Colon (tissue), 2 donors: ENCODE measurements at regions not wholly inside any gene's neighbourhood (a gene's known extent, or its start where the extent isn't known, plus 50 kb on each side); places are given as distances from the start of the nearest gene placed in this dataset.
"Not testable (repeated sequence)": the region's sequence is repeated elsewhere in the genome, so short reads cannot be mapped to it uniquely, and the experiment has no call there.

Experiments used
- FAIRE-seq: peaks from 2 replicates; lab custom pipeline; 2012; peaks lifted over from hg19 to GRCh38; lab: Jason Lieb, UNC
- donor health status: control.
- donor health status: control.

DNA sequence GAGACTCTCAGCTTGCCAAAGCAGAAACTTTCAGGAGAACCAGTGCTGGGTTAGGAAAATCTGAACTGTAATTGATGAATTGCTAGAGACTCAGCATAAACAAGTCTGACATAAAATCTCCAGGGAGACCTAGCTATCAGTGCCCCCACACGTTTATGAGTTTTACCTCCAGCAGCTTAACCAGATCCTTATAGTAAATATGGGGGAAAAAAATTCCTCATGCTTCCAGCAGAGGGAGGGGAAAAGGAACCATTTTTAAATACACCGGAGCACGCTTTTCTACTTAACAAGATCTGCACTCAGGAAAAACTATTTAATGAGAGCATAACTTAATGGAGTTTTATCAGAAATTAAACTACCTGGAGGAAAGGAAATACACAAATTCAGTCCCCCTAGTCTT is 1040.7 kb upstream of the INTU start:
- no peak for FAIRE-seq

DNA sequence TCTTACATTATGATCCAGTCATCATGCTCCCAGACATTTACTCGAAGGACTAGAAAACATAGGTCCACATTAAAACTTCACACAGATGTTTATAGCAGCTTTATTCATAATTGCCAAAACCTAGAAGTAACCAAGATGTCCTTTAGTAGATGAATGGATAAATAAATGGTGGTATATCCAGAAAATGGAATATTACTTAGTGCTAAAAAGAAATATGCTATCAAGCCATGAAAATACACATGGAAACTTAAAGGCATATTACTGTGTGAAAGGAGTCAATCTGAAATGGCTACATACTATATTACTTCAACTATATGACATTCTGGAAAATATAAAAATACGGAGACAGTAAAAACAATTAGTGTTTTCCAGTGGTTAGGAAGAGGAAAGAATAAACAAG is 1039.1 kb upstream of the INTU start:
- no peak for FAIRE-seq

DNA sequence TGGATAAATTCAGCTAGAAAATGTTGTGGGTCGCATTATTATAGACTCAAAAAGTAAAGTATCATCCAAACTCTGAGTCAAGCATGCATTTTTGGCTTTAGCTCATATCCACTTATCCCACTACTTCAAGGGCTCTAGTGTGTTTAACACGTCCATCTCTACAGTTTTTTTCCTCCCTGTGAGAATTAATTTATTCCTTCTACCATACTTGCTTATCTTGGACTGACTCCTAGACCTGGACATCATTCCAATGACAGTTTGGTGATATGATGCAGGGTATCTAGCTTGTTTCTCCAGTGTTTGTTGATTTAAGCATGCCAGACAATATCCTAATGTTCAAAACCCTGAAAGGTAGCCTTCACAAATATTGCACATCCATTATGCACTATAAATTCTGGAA is 1037.1 kb upstream of the INTU start:
- FAIRE-seq, result no peak

DNA sequence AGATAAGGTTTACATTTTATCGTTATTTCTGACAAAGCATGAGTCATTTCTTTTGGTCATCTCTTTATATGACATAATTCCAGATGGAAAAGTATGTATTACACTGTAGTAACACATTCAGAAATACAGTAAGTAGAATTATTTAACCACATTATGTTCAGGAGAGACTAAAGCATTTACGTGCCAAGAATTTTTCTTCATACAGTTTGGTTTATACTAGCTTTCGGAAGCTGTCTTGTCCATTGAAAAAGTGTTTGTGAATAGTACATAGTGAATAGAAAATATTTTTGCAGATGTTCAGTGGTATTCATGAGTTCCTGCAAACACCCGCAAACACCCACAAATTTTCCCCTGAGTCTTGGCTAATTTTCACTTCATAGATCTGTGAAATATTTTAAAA is 1033.0 kb upstream of the INTU start:
- no peak for FAIRE-seq

DNA sequence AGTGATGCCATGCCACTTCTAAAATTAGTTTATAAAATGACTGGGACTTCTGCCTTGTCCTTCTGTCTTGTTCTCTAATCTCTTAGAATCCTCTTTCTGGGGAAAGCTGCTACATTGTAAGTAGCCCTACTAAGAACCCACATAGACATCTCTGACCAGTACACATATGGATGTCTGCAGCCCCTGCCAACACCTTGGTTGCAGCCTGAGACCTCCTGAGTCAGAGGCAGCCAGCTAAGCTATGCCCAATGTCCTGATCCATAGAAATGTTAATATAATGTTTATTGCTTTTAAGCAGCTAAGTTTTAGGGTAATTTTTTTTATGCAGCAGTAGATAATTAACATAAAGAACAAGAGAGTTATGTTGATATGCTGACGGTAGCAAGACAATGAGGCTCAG is 1029.5 kb upstream of the INTU start:
- no peak for FAIRE-seq

DNA sequence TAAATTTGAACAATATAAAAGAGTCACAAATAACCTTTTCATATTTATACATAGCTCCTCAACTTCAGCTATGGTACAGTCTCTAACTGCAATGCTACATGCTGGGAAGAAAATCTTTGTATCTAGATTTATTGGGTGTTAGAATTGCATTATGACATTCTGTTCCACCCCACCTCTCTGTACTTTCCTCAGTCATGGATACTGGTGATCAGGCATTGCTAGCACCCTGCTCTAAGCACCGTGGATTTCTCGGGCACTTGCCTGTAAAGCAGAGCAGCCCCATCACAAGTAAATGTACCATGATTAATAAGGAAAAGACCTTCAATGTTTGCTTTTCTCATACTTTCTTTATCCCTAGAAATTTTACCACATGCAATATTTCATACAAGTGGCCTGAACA is 1028.9 kb upstream of the INTU start:
- no peak for FAIRE-seq

DNA sequence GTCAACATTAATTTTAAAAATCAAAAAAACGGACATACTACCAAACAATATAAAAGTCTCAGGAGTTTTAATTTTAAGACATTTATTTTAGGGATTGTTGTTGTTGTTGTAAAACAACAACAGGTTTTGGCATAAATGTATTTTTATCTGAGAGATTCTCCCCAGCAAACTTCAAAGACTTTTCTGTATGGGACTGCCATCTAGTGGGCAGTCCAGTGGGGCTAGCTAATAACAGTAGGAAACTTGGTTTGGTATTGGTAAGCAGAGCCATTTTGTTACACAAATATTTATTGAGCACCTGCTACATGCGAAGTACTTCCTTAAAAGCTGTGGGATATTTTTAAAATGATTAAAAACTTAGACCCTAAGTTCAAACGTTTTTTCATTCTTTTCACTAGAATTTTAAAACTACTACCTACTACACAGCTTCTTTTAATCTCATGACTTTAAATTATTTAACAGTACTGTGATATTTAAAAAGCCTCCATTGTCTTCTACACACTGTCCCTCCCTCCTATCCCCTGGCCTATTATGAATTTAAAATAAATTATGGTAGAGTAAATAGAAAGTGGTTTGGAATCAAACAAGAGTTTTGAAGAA is 1028.4 kb upstream of the INTU start:
- FAIRE-seq, result no peak

DNA sequence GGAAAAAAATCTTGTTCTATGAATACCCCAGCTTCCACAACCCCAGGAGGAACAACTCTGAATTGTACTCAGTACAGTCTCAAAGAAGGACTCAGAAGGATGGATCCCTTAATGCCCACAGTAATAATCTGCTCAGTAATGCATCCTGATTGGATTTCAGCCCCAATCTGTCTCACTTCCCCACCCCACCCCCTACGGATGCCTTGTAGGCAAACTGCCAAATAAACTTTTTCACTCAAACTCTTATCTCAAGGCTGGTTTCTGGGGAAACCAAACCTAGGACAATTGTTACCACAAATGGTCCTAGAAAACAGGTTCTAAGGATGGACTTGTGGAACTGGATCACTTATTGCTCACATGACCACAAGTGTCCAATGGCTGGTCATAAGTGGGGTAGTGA is 1021.8 kb upstream of the INTU start:
- FAIRE-seq, result no peak

DNA sequence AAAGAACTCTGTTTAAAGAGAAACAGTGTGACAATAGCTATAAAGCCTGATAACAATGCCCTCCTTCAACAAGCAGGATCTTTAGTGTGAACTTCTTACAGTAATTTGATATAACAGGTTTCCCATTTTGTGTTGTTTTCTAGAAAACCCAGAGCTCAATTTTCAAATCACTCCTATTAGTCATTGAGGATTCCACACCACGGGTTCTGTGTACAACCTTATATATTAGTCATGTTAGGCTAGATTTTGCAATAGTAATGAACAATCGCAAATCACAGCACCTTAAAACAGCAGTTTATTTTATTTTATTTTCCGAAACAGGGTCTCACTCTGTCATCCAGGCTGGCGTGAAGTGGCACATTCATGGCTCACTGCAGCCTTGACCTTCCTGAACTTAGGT is 1020.9 kb upstream of the INTU start:
- no peak for FAIRE-seq

DNA sequence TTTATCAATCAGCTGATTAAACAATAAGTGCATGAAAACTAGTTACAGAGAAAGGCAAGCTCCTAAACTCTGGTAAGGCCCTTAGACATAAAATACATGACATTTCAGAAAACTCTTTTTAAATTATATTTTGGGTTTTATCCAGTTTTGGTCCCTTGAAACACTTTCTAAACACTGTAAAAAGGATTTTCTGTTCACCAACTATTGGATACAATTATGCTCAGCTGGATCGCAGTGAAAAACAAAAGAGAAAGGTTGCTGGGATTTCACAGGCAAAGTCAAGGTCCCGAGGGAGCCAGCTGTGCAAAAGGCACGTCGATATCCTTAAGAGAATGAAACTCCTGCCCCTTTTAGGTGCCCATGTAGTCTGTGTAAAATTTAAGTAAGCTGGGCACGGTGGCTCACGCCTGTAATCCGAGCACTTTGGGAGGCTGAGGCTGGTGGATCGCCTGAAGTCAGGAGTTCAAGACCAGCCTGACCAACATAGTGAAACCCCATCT is 1018.4 kb upstream of the INTU start:
- FAIRE-seq, result no peak

DNA sequence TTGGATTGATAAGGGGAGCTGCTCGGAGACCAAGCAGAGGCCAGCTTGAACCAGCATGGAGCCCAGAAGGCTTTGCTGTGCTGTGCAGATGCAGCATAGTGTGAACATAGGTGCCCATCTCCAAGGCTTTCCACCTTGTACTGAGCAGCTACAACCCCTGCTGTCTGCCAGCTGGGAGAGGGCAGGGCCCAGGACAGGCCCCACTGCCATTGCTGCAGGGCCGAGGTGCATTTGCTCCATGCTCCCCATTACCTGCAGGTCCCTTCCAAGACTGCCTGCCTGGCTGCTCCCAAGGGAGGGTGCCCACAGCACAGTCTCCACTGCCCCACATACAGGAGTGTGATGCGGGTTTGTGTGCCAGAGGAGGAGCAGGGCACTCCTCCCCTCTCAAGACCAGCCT is 1016.0 kb upstream of the INTU start:
- no peak for FAIRE-seq

DNA sequence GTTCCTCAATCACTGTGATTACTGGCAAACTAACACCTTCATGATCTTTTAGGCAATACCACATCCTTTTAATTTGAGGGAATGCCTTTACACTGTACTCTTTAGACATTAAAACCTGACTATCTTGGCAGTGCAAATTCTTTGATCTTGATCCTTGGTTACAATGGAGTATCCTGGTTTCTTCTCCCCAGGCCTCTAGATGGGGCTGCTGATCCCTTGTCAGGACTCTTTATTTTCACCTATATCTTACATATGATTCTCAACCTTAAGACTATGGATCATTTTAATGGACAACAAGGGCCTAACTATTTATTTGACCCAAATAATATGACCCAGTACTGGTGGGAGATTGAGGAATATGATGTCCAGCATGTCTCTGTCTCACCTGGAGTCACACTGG is 1005.5 kb upstream of the INTU start:
- FAIRE-seq, result no peak

DNA sequence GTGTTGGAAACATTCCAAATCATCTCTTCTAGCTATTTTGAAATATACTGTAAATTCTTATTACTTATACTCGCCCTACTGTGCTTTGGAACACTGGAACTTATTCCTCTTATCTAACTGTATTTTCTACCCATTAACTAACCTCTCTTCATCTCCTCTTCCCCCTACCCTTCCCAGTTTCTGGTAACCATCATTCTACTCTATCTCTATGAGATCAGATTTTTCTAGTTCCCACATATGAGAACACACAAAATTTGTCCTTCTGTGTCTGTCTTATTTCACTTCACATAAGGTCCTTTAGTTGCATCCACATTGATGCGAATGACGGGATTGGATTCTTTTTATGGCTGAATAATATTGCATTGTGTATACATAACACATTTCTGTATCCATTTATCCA is 1003.8 kb upstream of the INTU start:
- FAIRE-seq, result no peak

DNA sequence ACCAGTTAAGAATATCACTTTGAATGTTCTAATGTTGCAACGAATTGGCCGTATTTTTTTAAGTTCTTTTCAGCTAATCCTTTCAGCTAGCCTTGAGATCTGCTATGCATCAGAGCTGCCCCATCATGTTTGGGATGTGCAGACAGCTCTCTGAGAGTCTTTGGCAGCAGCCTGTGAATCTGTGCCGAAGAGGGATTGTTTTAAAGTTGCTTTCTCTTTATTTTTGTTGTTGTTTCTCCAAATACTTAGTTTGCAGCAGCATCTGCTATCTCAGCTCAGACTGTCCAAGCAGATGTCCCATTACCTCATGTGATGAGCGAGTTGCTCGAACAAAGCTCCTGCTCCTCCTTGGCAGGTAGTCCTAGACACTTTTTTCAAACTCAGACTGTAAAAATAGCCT is 1002.5 kb upstream of the INTU start:
- FAIRE-seq, result no peak

DNA sequence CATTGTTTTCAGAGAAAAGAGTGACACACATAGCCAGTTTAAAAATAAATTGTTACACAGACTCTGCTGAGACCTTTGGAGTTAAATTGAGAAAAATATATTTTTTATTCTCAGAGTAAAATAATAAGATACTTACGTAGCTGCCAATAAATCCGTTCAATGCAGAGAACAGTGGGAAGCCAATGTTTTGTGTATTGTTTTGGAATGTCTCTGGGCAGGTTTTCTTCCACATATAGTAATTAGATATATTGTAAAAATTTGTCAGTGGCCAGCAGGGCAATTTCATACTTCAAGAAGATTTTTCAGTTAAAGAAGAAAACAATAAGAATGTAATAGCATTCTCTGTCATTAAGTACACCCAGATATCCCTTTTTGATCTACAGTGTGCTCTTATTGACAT is 999.5 kb upstream of the INTU start:
- no peak for FAIRE-seq

DNA sequence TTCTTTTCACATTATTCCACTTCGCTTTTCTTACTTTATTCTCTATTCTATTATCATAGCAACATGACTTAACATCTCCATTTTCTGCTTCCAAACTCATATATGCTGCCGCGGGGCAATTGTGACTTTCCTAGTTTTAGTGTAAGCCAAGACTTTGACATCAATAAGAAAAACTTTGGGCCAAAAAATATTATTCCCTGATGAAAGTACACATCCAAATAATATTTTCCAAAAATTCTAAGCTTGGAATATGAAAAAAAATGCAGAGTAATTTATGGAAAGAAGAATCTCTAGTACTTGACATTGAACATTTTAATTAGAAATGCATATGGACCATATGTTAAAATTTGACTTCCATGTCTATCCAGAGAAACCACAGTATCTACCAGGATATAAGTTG is 995.1 kb upstream of the INTU start:
- no peak for FAIRE-seq

DNA sequence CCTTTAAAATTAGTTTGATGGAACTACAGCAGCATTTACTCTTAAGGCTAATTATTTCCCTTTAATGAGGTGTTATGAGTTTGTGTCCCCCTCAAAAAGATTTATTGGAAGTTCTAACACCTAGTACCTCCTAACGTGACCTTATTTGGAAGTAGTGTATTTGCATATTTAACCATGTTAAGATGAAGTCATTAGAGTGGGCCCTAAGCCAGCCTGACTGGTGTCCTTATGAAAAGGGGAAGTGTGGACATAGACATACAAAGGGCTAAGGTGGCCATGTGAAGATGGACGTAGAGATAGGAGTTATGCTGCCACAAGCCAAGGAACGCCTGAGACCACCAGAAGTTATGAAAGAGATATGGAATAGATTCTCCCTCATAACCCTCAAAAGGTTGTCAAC is 985.4 kb upstream of the INTU start:
- no peak for FAIRE-seq

DNA sequence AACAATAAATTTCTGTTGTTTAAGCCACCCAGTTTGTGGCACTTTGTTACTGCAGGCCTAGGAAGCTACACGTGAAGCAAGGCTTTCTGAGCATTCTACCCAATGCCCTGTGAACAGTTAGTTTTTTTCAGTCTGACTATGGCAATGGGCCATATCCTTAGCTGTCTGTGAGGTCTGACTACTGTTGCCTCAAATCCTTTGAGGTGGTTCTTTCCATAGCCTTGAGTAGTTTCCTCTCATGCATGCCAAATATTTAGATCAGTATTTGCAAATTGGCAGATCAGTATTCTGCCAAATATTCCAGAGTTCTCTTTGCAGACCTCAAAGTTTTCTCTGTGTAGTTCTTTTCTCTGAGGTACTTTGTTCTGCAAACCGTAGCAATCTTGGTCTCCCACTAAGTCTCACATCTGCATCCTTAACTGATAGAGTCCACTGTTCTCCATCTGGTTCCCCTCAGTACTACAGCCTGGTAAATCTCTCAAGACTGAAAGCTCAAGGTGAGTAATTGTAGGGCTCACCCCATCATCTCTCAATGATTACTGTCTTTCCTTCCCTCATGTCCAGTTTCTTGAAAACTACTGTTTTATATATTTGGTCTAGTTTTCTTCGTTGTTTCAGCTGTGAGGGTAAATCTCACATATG is 984.9 kb upstream of the INTU start:
- no peak for FAIRE-seq

DNA sequence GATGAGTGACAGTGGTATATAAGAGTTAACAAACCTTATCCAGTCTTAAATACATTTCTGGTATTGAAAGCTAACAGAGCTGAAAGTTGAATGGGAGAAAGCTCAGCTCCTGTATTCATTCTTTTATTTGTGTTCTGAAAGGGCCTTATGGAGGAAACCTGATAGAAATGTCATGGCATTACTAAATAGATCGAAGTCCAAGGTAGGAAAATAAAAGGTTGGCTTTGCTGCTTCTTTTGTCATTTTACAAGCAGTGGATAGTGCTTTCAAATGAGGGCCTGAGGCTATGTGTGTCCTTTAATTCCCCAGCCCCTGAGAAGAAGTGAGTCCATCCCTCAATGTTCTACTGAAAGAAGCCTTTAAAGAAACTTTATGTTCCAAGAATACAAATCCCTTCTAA is 974.3 kb upstream of the INTU start:
- no peak for FAIRE-seq

DNA sequence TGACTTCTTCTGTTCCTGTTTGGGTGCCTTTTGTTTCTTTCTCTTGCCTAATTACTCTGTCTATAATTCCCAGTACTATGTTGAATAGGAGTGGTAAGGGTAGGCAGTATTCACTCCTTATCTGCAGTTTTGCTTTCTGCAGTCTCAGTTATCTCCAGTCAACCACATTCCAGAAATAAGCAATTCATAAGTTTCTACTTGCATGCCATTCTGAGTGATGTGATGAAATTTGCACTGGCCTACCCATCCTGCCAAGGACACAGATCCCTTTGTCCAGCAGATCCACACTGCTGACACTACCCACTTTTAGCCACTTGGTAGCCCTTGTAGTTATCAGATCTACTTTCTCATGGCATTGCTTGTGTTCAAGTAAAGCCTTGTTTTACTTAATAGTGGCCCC is 971.6 kb upstream of the INTU start:
- FAIRE-seq, result no peak

DNA sequence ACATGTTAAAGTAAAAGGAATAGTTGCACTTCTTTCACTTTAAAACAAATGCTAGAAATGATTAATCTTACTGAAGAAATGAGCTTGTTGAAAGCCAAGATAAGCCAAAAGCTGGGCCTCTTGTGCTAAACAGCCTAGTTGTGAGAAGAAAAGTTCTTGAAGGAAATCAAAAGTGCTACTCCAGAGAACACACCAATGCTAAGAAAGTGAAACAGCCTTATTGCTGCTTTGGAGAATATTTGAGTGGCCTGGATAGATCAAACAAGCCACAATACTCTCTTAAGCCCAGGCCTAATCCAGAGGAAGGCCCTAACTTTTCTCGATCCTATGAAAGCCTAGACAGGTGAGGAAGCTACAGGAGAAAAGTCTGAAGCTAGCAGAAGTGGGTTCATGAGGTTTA is 967.9 kb upstream of the INTU start:
- no peak for FAIRE-seq

DNA sequence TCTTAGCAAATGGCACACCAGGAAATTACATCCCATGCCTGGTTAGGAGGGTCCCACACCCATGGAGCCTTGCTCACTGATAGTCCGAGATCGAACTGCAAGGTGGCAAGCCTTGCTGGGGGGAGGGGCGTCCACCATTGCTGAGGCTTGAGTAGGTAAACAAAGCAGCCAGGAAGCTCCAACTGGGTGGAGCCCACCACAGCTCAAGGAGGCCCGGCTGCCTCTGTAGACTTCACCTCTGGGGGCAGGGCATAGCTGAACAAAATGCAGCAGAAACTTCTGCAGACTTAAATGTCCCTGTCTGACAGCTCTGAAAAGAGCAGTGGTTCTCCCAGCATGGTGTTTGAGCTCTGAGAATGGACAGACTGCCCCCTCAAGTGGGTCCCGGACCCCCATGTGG is 962.7 kb upstream of the INTU start:
- not testable (repeated sequence) for FAIRE-seq

DNA sequence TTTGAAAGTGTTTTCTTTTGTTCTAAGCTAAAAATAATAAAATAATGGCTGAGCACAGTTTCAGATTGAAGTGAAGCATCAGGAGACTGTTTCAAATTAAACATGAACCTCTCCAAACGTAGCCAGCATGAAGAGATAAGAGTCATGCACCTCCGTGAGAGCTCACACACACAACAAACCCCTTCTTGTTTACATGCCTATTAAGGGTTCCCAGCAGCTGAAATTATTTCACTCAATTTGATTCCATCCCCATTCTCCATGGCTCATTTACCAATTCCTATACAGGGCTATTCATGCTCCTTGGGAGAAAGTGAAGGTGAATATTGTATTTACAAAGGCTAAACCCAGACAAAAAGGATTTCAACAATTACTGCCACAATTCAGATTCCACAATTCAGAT is 954.1 kb upstream of the INTU start:
- FAIRE-seq, result no peak

DNA sequence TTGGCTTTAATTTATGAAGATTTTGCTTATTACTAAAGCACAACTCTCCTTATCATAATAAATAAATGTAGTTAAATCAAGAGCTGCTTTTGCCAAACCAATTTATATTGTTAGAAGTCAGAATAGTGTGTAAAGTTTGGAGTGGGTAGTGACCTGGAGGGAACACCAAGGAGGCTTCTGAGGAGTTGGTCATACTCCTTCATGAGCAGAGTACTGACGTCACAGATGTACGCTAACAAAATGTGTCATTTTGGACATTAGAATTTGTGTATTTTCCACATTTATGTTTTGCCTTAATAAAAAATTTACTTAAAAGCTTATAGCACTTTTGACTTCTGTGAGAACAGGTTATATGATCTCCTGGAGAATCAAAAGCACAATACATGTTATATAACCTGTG is 953.5 kb upstream of the INTU start:
- no peak for FAIRE-seq

DNA sequence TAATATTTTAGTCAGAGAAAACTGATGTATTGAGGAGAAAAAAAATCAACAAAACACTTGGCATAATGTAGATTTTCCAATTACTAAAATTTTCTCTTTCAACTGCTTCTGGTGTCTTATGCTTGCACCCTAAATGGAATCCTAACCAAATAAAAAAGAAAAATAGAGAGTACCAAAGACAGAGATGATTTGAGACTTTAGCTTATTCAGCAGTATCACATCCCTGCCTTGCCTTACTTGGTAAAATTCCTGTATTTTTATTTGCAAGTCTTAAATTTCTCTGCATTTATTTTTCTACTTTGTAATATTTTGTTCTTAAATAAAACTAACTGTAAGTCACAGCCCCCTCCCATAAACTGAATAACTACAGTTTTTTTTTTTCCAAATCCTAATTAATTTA is 950.5 kb upstream of the INTU start:
- no peak for FAIRE-seq
